ENCODE measurements at regions not wholly inside any gene's neighbourhood (a gene's known extent, or its start where the extent isn't known, plus 50 kb on each side); places are given as distances from the start of the nearest gene placed in this dataset.
"Not testable (repeated sequence)": the region's sequence is repeated elsewhere in the genome, so short reads cannot be mapped to it uniquely, and the experiment has no call there.

DNA sequence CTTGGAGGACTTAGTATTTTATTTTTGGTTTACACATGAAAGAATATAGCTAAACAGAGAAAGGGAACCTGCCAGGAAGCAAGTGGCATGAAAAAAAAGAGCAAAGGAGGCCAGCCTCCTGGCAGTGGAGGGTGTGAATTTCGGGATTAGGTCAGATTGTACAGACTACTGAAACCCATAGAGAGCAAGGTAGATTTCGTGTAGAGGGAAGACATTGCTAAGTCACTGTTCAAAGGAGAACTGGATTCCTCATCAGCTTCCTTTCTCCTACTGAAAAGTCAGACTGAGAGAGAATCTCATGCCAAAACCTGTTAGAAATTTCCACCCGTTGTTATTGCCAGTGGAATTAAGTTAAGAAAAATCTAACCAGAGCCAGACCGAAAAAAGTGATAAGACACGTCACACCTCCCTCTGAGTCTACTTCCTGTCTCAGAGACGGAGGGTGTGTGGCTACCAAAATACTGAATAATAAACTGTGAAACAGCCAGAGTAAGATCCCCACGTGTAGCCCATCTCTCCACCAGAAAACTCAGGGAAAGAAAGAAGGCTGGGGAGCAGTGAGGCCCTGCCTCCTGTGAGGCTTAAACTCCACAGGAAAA, 118.8 kb downstream of the SKIDA1 start:
- peak; percentile 55 for DNase-seq (ENCODE audit: low read depth)

DNA sequence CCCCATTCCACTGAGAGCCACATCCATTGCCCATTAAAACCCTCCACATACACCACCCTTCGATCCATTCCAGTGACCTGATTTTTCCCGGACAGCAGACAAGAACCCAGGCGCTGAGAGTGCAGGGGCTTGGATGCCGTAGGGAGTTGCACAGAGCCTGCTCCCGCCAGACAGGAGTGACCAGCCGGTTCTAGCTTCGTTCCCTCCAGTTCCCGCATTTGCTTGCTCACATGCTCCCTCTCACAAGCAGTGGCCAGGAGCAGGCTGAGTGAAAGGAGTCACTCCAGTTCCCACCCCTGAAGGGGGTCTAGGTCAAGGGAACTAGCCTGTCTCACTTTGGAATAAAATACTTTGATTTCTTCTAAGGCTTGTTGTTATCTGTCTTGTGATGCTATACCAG, 119.5 kb downstream of the SKIDA1 start:
- DNase-seq (ENCODE audit: low read depth) = no peak

DNA sequence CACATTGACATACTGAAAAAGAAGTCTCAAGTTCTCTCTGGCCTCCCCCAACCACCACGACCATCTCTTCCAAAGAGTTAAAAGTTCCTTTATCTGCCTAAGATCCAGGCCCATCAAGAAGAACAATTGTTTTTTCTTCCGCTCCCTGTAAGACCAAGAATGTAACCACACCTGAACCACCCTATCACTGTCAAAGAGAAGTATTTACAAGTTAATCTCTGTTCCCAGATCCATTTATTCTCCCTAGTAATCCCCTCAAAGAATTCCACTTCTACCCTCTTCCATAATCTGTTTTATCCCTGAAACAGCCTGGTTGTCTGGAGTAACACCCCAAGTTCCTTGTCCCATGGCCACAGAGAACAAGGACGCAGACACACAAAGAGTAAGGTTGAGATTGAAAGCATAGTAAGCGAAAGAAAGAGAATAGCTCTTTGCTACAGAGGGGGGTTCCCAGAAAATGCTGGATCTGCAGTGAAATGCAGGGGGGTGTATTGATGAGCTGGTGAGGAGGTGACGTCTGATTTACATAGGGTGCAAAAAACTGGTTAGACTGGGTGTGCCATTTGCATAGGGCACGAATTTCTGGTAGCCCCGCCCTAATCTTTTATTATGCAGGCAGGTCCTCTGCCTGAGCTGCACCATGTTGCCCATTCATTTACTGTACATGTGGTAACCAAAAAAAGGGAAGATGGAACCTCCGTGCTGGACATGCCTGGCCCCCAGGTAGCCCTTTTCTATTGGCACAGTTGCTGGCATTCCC, 122.0 kb downstream of the SKIDA1 start:
- no peak for DNase-seq (ENCODE audit: low read depth)

DNA sequence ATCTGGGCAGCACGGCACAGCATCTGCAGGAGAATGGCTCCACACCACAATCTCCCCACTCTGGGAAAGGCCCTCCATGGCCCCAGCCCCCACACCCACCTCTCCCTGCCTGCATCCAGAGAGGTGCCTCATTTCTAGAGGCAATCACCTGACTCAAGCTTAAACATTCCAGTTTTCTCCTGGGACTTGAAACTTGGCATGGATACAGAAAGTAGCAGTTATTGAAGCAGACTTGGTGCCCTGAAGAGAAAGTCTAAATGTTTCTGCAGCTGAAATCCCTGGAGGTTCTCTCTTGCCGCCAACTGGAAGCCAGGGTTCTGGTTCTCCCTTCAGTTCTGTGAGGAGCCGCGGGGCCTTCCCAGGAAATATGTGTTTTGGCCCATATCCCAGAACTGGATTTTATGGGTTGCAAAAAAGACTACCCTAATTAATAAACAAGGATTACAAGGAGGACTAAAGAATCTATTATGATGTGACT, 122.8 kb downstream of the SKIDA1 start:
- no peak for DNase-seq (ENCODE audit: low read depth)

DNA sequence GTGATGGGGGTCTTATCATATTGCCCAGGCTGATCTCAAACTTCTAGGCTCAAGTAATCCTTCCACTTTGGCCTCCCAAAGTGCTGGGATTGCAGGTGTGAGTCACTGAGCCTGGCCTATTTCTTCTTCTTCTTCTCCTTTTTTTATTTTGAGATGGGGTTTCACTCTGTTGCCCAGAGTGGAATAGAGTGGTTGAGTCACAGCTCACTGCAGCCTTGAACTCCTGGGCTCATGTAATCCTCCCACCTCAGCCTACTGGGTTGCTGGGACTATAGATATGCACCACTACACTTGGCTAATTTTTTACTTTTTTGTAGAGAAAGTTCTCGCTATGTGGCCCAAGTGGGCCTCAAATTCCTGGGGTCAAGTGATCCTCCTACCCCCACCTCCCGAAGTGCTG, 124.3 kb downstream of the SKIDA1 start:
- peak; percentile 46 for DNase-seq (ENCODE audit: low read depth)

DNA sequence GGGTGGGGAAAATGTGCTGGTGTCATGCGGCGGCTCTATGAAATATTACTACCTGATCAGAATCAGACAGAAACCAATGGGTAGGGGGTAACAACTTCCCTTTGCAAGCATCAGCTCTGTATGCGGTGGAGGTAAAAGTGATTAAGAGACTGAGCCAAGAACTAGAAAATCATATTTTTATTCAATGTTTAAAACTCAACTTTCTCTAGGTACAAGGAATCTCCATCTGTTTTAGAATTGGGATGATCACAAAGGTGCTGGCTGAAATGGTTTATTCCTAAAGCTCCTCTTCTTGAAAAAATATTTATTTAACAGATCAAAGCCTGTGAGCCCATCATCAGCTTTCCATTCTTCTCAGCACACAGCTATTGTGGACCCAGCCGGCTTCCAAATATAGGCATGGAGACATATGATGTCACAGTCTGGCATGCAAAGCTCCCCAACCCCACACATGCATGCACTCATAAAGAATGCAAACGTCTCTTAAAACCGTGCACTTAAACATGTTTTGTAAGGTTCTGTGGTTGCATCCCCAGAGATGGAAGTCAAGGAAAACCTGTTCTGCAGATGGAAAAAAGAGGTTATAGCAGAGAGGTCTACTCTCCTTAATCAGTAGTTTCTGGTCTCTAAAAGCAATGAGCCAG, 126.0 kb downstream of the SKIDA1 start:
- peak; percentile 57 for DNase-seq (ENCODE audit: low read depth)

DNA sequence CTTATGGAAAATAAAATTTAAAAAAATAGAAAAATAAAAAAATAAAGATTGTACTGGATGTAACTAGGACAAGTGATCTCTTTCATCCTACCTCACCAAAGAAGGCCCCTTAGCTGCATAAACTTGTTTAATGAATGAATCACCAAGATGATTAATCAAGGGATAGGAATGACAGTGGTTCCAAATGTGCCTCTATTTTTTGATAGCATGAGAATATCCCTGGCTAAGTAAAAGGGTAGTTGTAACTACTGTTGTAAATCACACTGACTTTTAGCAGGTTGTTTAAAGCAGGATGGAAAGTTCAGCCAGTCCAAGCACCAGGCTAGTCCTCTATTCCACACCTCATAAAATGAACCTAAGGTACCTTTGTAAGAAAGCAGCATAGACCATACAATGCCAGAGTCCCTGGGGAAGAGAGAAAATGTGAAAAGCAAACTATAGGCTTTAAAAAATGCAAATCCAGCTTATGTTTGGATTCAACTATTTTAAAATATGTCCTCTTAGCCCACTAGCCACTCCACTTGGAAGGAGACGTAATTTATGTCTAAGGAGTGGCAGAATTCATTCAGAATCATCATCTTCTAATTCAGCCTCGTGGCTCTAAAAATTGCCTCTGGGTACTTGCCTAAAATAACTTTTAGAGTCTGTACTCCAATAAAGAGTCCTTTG, 126.8 kb downstream of the SKIDA1 start:
- peak; percentile 83 for DNase-seq (ENCODE audit: low read depth)

DNA sequence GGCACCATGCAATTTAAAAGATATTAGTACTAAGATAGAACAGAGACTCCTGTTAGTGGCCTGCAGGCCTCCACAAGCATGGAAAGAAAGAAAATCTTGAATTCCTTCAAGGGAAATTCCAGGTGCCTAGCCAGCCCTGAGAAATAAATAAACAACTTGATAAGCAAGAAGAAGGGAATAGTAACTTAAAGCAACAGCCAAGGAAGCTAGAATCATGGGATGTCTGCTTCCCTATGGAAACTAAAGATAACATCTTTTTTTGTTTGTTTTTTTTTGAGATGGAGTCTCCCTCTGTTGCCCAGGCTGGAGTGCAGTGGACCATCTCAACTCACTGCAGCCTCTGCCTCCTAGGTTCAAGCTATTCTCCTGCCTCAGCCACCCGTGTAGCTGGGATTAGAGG, 128.6 kb downstream of the SKIDA1 start:
- no peak for DNase-seq (ENCODE audit: low read depth)

DNA sequence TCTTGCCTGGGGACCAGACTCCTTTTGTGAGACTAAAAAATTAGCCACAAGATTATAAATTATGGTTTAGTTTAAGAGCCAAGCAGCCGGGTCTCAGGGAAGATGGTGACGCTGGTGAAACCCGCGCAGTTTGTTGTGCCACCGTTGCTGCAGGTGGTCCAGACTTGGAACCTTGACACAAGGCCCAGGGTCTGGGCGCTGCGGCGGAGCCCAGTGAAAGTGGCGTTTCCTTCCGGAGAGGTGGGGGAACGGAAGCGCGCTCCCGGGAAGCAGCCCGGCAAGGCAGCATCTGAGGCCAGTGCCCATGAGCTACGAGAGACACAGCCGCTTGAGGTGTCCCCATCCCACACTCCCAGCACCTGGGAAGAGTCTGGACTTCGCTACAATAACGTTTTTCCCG, 131.6 kb downstream of the SKIDA1 start:
- no peak for DNase-seq (ENCODE audit: low read depth)

DNA sequence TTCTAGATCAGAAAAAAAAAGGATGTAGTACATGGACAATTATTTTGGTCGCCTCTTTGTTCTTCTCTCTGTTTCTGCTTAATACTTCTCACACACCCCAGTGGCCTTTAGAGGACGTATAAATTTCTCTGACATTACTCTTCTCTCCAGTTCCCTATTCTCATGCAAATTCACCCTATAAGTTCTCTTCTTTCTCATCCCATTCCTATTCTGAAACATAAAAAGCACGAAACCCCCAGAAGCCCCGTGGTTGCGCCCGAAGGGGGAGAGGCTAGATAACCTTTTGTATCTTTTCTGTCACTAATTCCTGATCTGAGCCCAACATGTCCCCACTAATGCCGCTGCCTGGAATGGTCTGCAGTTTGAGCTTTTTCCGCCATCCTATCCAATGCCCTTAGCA, 136.9 kb downstream of the SKIDA1 start:
- no peak for DNase-seq (ENCODE audit: low read depth)

DNA sequence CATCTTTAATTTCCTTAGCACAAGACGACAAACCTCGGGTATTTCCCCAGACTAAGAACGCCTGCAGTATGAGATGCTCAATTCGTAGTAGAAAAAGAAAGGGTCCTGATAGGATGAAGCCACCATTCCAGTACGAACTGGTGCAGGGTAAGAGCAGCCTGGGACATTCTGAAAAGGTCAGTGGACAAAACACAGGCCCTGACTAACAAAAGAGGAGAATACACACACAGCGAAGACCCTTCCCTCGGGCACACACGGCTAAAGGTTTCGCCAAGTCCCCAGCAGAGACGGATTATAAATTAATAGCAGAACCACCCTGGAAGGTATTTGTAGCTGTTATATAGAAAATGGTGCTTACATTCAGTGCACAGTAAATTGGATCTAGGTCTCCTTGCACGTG, 137.6 kb downstream of the SKIDA1 start:
- DNase-seq (ENCODE audit: low read depth) = no peak

DNA sequence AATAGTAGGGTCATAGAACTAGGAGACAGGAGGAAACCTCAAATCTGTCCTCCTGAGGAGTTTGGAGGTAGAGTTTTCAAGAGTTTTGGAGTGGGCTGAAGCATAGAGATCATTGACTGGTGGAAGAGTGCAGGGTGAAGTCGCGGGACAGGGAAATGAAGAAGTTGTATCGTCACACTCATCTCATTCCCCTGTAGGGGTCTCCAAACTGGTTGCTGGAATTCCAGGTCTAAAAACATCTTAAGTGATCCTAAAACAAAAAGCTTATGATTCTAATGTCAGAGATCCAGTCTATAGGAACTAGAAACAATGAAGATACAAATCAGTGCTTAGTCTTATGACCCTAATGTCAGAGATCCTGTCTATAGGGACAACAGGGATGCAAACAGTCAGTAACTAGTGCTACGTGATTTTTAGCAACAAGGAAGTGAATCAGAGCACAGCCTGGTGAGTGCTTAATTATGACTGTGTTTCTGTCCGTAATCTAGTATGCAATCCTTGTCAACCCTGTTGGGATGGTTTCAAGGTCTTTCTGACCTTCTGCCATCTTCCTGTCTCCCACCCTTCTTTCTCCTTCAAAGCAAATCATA, 139.4 kb downstream of the SKIDA1 start:
- no peak for DNase-seq (ENCODE audit: low read depth)

DNA sequence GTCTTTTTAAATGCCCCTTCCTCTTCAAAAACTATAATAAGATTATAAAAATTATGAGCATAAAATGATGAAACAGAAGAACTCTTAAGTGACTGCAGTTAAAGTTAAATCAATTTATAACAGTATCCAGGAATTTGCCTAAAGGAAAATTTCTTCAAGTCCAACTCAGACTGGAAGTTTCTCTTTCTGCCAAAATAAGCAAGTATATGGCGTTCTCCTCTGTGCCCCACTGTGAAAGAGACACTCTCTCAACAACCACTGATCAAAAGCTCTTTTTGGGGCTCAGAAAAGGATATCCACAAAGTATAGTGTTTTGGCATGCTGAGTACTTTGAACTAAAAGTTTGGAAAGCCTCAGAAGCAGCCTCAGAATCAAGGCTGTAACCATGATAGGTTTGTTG, 139.9 kb downstream of the SKIDA1 start:
- DNase-seq (ENCODE audit: low read depth) = no peak

DNA sequence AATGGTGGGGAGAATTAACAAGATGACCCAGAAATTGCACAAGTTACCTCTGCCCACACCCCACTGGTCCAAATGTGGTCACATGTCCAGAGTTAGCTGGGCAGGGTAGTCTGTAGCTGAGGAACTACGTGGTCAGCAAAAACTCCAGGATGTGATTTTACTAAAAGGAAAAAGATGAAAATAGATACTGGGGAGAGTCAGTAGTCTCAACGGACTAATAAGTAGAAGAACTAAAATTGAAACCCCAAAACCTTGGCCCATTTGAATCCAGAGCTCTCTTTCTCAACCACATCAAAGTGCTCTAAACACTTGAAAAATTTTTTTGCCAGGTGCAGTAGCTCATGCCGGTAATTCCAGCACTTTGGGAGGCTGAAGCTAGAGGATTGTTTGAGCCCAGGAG, 146.3 kb downstream of the SKIDA1 start:
- DNase-seq (ENCODE audit: low read depth) = no peak

DNA sequence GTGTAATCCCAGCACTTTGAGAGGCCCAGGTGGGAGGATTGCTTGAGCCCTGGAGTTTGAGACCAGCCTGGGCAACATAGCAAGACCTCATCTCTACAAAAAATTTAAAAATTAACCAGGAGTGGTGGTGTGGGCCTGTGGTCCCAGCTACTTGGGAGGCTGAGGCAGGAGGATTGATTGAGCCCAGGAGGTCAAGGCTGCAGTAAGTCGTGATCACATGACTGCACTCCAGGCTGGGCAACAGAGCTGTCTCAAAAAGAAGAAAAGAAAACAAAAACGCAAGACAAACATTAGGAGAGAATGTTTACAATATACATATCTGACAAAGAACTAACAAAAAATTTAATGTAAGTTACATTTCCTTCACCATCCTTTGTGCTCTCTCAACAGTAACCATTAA, 150.2 kb downstream of the SKIDA1 start:
- not testable (repeated sequence) for DNase-seq (ENCODE audit: low read depth)

DNA sequence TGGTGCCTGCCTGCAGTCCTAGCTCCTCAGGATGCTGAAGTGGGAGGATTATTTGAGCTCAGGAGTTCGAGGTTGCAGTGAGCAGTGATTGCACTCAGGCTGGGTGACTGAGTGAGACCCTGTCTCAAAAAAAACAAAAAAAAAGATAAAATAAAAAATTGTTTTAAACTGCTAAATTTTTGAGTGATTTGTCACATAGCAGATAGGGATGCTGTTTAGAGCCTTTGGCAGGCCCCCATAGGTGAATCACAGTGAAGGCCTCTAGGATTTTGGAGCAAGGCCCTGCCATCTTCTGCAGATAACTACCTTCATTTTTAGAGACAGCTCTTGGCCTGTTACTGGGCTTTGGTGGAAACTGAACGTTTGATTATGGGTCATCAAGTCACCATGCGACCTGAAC, 151.6 kb downstream of the SKIDA1 start:
- DNase-seq (ENCODE audit: low read depth) = not testable (repeated sequence)

DNA sequence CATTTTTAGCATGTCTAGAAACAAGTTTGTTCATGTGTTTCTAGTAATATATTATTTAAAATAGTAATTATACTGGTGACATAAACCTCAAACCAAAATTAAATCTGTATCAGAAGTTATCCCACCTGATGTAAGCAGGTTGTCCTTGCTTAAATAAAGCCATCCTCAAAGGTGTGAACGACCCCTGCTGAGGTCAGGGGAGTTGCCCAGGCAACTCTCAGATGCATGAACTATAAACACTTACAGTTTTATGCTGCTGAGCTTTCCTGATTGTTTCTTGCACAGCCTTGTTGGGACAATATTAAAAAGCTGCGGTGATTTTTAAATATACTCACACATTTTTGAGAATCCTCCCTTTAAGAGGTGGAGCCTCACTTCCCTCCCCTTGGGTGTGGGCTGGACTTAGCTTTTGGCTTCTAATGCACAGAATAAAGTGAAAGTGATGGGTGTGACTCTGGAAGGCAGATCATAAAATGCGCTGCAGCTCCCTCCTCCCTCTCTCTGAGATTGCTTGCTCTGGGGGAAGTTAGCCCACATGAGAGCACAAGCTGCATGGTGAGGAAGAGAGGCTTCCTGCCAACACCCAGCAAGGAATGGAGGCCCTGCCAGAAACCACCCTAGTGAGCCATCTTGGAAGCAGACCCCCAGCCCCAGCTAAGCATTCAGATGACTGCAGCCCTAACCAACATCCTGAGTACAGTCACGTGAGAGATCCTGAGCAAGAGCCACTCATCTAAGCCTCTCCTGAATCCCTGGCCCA, 152.7 kb downstream of the SKIDA1 start:
- DNase-seq (ENCODE audit: low read depth) = peak; percentile 91

DNA sequence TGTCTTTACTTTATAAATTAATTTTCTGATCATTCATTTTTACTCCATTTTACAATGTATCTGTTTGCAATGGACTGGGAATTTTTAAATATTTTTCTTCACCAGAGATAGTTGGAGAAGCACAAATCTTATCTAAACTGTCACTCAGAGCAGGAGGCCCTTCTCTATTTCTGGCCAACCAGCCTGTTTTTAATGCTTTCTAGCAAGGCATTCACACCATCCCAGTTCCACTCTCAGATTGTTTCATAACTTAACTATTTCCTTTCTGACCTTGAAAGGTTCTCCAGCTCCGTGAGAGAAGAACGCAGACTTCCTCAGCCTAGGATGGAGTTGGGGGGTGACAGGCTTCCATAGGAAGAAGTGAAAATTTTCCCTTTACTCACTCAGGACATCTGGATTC, 155.8 kb downstream of the SKIDA1 start:
- peak; percentile 15 for DNase-seq (ENCODE audit: low read depth)

DNA sequence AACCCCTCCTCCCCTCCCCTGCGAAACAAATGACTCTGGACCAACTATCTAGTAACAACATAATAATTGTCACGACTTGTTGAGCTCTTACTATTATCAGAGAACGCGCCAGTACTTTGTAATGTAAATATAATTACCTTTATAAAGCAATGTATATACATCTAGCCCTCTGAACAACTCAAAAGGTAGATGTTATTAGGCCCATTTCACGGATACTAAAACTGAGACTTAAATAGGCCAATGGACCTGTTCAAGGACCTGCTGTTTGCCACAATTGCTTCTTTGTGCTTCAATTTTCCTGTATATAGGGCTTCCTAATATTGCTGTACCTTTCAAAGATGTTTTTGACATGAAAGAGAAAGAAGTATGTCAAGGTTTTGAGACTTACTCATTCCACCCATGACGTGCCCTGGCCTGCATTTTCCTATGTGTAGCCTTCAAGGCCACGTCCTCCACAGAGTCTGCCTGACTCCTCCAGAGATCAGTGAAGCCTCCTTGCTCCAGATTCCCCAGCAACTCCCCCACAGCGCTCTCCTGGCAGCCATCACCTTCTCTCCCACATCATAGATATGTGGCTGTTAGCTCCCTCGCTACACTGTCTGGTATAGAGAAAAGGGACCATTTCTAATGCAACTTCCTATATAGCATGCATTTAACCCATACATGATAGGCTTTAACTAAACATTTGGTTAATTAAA, 156.6 kb downstream of the SKIDA1 start:
- no peak for DNase-seq (ENCODE audit: low read depth)

DNA sequence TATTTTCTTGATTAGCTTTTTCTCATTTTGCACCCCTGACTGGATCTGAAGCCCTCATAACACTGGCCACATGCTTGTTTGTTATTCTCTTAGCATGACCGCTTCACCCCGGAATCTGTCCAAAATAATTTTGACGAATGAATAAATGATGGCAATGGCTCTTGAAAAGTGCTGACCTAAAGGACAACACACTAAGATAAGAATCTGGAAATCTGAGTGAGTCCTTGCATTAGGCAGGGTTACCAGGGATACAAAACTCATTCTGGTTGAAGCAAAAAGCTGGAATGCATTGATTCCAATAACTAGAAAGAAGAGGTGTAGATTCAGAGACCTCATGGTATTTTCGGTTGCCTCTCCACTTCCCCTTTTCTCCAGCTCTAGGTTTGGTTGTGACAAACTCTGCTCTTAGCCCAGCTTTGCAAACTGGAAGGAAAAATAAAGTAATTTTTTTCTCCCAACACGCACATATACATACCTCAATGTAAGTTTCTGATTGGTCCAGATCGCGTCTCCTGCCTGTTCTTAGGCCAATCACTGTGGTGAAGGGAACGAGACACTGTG, 157.4 kb downstream of the SKIDA1 start:
- DNase-seq (ENCODE audit: low read depth) = no peak
